Right ventricle myocardium superior (tissue), 1 donor: ENCODE measurements at regions not wholly inside any gene's neighbourhood (a gene's known extent, or its start where the extent isn't known, plus 50 kb on each side); places are given as distances from the start of the nearest gene placed in this dataset.

ENCODE experiments used
- ATAC-seq: fragments of 200-7000 bp; cut with Tn5 transposase; one replicate; pipeline ENCODE4 v1.9.1; 2020; ENCODE audit warnings: mild to moderate bottlenecking; ENCODE audit not compliant: poor library complexity
- DNase-seq: peaks from one replicate; pipeline ENCODE4 v3.0.0-alpha.2; 2020
- intact Hi-C: fragments of 100-400 bp; cut with DNase I; formaldehyde crosslinking; loops from one replicate; pipeline ENCODE4 v1.11.2; 2022
- donor health status: DM: no; HTN: yes; CAD: no; lungs with severe emphysema.

DNA sequence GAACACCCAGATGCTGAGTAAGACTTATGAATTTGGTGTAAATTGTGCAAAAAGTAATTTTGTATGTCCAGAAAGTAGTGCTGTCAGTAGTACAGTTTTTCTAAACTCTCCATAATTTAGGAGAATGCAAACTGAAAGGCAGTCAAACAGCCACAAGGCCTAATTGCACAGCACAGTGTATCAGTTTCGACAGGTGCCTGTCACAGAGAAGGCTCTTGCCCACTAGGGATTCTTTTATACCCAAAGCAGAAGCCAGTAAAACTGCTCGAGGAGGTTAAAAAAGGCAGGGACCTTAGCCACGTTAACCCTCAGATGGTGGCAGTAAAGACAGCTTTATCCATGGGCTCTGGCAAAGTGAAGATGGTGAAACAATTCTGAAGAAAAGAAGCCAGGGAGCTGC is 69.4 kb upstream of the GATB start:
- ATAC-seq (no peak), DNase-seq (no peak)
- intact Hi-C loops, result no loop called here

DNA sequence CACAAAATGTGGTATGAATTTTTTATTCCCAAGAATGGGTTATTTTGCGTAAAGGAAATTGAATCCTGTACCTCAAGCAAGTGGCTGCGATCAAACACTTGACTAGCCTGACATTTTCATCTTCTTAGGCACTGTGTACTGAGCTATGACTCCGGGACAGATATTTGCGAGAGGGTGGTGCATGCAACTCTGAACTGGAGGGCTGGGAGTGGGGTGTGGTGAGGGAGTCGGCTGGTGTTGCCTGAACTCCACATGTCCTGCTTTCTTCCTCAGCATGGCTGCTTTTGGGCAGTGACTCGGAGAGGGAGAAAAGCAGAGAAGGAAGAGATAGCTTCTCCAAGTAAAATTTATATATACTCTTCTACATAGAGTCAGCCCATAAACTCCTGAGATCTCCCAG is 68.5 kb upstream of the GATB start:
- ATAC-seq (no peak), DNase-seq (no peak)
- intact Hi-C loops, result no loop called here

DNA sequence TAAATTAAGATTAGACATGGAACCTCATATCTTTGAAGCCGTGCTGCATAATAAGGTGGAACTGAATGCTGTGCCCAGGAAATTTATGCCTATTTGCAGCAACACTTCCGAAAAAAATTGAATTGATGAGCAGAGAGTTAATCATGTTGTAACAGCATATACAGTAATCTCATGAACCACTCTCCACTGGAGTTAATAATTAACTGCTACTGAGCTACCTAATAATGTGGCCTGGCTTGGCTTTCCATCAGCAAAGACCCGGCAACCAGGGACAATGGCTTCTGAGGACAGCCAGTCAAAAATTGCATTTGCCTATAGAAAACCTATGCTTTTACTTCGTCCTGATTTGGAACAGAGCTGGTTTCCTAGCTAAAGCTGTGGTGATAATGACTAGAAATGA is 63.8 kb upstream of the GATB start:
- no peak for DNase-seq
- no peak for ATAC-seq
- intact Hi-C loops, result no loop called here

DNA sequence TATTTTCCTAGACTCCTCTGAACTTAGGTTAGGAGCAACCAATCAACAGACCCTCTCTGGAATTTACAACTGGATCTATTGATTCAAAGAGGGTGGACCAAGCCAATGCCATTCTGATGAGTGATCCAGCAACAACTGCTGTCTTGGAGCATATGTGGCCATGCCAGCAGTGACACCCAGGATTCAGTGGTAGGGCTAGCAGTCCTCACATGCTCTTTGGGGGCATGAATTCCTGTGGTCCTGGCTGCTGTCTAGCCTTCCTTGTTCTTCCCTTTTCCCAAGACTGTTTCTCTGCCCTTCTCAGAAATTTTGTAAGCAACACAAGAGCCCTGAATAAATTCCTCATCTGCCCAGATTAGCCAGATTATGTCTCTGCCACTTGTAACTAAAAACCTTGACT is 61.5 kb upstream of the GATB start:
- ATAC-seq (no peak), DNase-seq (no peak)
- intact Hi-C loops, result no loop called here

DNA sequence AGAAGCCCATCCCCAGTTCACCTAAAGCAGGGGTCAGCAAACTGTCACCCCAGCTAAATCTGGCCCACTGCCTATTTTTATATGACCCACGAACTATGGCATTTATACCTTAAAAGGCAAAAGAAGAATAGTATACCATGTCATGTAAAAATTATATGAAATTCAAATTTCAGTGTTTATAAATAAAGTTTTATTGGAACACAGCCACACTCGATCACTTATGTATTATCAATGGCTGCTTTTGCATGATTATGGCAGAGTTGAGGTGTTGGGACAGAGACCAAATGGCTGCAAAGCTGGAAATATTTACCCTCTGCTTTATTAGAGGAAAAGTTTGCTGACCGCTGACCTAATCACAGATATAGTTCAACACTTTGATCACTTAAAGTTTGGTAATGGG is 59.2 kb upstream of the GATB start:
- DNase-seq (no peak), ATAC-seq (no peak)
- intact Hi-C loops, result no loop called here

DNA sequence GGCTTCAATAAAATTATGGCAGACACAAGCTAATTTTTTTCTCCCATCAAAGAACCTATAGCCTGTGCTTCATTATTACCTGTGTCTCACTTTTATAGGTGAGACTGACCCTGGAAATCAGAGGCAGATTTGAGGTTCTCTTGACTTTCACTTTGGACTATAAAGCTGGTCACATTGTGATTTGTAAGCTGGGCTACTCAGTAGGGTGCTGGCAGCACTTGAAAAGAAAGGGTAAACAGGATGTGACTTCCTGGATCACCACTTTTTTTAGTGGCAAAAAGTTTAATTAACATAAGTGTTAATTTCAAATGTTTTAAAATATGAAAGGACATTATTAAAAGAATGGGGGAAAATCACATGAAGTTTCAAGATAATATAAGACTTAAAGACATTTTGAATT is 50.6 kb upstream of the GATB start:
- ATAC-seq, result no peak
- DNase-seq, result no peak
- intact Hi-C loops, result no loop called here
